SK-N-MC (cell line): ENCODE measurements at regions not wholly inside any gene's neighbourhood (a gene's known extent, or its start where the extent isn't known, plus 50 kb on each side); places are given as distances from the start of the nearest gene placed in this dataset.
"Not testable (repeated sequence)": the region's sequence is repeated elsewhere in the genome, so short reads cannot be mapped to it uniquely, and the experiment has no call there.

Experiments
- DNase-seq: peaks from one replicate; pipeline ENCODE4 v3.0.0-alpha.2; 2011; ENCODE audit warnings: low read depth, low spot score
- H3K27ac ChIP-seq: fragments of 200-600 bp; sonication (generic); 2 replicates; pipeline ENCODE4 v1.5.1; 2016; ENCODE audit warnings: mixed run types
- H3K36me3 ChIP-seq: fragments of 200-600 bp; sonication (generic); 2 replicates; pipeline ENCODE4 v1.6.1; 2017; ENCODE audit warnings: antibody characterized with exemption, low read length, mixed read lengths; ENCODE audit not compliant: insufficient read depth
- H3K4me3 ChIP-seq: fragments of 200-600 bp; sonication (generic); 2 replicates; pipeline ENCODE4 v1.5.1; 2016
- H3K9ac ChIP-seq: fragments of 200-600 bp; sonication (generic); 2 replicates; pipeline ENCODE4 v1.8.0; 2017; ENCODE audit warnings: mixed run types, mixed read lengths; ENCODE audit not compliant: insufficient read length
- H3K9me3 ChIP-seq: fragments of 200-600 bp; sonication (generic); 2 replicates; pipeline ENCODE4 v1.6.1; 2017; ENCODE audit warnings: low read depth, mild to moderate bottlenecking, antibody characterized with exemption, low read length, moderate library complexity, mixed read lengths
- EZH2 ChIP-seq: fragments of 200-600 bp; sonication (generic); IDR thresholded peaks from one replicate; pipeline ENCODE4 v1.6.1; 2017; ENCODE audit warnings: antibody characterized with exemption
- FOXP2 ChIP-seq: optimal IDR thresholded peaks from 2 replicates; pipeline ENCODE3; 2011; ENCODE audit warnings: mild to moderate bottlenecking, moderate library complexity; ENCODE audit not compliant: insufficient read depth; ENCODE audit errors: extremely low read length, control extremely low read depth
- POLR2AphosphoS5 ChIP-seq: IDR thresholded peaks from 2 replicates; pipeline ENCODE4 v1.6.1; 2012; ENCODE audit warnings: mild to moderate bottlenecking, low read depth, low read length, borderline replicate concordance

DNA sequence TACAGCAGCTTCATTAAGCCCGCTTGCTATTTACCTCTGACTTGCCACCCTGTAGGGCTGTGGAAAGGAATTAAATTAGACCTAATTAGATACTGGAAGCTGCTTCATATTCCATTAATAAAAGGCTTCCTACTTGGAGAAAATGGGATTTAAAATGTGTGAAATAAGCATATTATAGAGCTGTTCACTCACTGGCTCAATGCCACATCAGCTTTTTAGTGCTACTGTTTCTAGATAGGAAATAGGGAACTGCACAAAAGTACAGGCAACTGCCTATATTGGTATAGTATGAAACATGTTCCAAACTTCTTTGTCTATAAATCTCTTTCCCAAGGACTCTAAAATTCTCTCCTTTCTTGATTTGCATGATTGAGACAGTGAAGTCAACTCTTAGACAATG lies 407.9 kb upstream of the AADAT start:
- H3K9ac ChIP-seq = no peak overlapping the region
- no peak for DNase-seq
- no peaks in the 10 kb centered on the region for H3K9me3 ChIP-seq
- H3K27ac ChIP-seq = no peak overlapping the region
- no peak for TF ChIP-seq POLR2AphosphoS5
- no peak for TF ChIP-seq EZH2
- TF ChIP-seq FOXP2 = no peak
- H3K36me3 ChIP-seq = no peaks in the 10 kb centered on the region
- H3K4me3 ChIP-seq = peak overlapping the region; percentile 68

DNA sequence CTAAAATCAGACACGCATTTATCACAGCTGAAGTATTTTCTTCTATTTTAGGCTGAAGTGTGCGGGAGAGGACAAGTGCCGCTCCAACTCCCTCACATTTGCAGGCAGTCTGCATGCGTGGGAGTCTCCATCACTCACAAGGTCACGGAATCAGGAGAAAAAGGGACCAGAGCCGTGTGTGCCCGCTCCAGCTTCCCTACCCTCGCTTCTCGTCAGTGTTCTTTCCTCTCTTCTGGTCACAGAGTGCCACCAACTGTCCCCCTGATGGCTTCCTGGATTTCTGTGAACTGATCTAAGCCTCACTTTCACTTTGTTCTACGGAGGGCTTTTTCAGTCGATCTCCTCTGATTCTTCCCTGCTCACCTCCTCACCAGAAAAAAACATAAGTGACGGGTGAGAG lies 407.4 kb upstream of the AADAT start:
- Histone ChIP-seq H3K27ac (no peak overlapping the region), H3K36me3 (no peaks in the 10 kb centered on the region), H3K9ac (no peak overlapping the region), H3K9me3 (no peaks in the 10 kb centered on the region), H3K4me3 (peak overlapping the region; percentile 68)
- no peak for DNase-seq
- no peak for TF ChIP-seq POLR2AphosphoS5
- no peak for TF ChIP-seq FOXP2
- TF ChIP-seq EZH2 = no peak

DNA sequence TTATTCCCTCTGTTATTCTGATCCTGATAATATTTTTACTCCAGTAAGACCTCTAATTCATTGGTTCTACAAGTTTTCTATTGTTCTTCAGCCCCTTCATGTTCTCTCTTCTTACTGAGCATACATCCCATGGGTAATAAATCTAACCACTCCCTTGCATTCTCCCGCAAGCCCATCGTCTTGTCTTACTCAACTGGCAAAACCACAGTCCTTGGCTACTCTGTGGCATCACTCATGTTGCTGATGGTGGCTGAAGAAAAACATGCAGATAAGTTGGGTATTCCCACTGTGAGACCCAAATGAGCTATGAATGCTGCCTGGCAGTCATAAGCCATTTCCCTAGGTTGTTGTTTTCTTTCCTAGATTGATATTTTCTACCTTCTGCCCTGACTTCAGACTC lies 402.2 kb upstream of the AADAT start:
- Histone ChIP-seq H3K4me3 (no peak overlapping the region), H3K36me3 (no peaks in the 10 kb centered on the region), H3K9ac (no peak overlapping the region), H3K27ac (no peak overlapping the region), H3K9me3 (no peaks in the 10 kb centered on the region)
- TF ChIP-seq EZH2 (no peak), POLR2AphosphoS5 (no peak), FOXP2 (no peak)
- no peak for DNase-seq

DNA sequence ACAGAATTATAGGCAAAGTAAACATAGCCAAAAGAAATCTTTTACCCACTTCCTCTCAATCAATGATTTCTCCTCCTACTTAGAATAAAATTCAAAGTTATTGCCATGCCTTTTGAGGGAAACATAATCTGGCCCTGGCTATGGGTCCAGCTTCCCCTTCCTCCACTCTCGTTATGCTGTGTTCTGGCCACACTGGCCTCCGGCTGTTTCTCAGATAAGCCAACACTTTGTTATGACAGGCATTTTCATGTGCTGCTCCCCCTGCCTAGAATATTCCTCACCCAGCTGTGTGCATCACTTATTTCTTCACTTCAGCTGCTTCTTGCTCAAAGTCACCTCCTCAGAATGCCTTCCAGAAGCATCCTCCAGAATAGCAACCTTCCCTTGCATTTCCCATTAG lies 386.6 kb upstream of the AADAT start:
- Histone ChIP-seq H3K27ac (no peak overlapping the region), H3K9ac (no peak overlapping the region), H3K36me3 (no peaks in the 10 kb centered on the region), H3K4me3 (no peak overlapping the region), H3K9me3 (no peaks in the 10 kb centered on the region)
- TF ChIP-seq FOXP2 (no peak), POLR2AphosphoS5 (no peak), EZH2 (no peak)
- DNase-seq = no peak

DNA sequence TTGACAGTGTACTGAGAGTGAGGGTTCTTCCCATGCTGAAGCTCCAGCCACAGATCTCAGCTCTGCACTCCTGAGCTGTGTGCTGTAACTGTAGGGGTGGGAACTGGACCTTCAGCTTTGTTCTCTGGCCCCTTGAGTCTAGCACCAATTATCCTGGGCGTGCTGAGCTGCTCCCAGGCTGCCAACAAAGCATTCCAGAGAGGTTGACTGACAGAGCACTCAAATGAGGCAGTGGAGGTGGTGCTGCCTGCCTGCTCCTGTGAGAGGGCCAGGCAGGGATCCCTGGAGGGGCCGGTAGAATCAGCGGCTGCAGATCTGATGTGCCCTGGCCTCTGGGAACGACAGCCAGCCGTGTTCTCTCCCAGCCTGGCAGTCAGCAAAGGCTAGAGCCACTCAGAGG lies 375.7 kb upstream of the AADAT start:
- no peak overlapping the region for H3K27ac ChIP-seq
- TF ChIP-seq FOXP2 (no peak), EZH2 (no peak), POLR2AphosphoS5 (no peak)
- no peak overlapping the region for H3K9ac ChIP-seq
- H3K9me3 ChIP-seq = no peaks in the 10 kb centered on the region
- H3K4me3 ChIP-seq = no peak overlapping the region
- DNase-seq = no peak
- no peaks in the 10 kb centered on the region for H3K36me3 ChIP-seq

DNA sequence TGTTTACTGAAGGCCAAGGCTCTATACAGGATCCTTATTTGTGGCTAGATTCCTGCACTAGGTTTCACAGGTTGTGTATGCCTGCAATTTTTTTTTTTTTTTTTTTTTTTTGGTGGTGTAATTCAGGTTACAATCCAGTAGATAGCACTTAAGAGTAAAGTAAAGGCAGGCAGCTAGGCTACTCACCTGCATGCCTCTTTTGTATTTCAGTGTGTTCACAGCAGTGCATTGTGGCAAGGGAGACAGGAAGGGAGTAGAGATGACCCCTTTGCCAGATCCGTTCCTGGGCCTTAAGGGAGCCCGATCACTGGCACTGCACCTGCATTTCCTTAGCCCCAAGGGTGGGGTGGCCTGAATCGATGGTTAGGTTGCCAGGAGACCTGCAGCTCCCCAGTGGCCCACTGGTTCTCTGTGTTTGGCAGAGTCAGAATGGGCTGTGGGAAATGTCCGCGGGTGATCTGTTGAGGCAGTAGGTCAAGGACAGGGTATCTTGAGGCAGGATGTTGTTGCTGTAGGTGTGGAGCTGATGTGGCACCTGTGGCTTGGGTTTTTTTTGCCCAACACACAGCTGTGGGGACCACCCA lies 374.9 kb upstream of the AADAT start:
- no peak overlapping the region for H3K27ac ChIP-seq
- H3K9ac ChIP-seq = no peak overlapping the region
- TF ChIP-seq POLR2AphosphoS5 (no peak), EZH2 (no peak)
- H3K4me3 ChIP-seq = no peak overlapping the region
- DNase-seq = no peak
- no peaks in the 10 kb centered on the region for H3K36me3 ChIP-seq
- H3K9me3 ChIP-seq = no peaks in the 10 kb centered on the region

DNA sequence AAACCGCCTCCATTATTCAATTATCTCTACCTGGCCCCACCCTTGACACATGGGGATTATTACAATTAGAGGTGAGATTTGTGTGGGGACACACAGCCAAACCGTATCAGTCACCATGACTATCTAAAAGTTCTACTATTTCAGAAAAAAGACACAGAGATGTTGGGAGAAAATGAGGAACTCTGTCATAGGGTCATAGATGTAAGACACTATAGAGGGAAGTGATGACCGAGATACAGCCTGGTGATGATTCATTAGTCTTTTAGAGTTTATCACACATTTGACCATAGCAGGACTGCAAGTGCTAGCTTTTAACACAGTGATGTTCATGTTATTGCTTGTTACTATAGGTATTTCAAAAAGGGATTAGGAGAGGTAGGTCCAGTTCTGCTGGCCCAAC lies 357.0 kb upstream of the AADAT start:
- no peak overlapping the region for H3K27ac ChIP-seq
- H3K9ac ChIP-seq = no peak overlapping the region
- DNase-seq = no peak
- H3K9me3 ChIP-seq = no peaks in the 10 kb centered on the region
- no peak for TF ChIP-seq FOXP2
- H3K36me3 ChIP-seq = no peaks in the 10 kb centered on the region
- no peak overlapping the region for H3K4me3 ChIP-seq

DNA sequence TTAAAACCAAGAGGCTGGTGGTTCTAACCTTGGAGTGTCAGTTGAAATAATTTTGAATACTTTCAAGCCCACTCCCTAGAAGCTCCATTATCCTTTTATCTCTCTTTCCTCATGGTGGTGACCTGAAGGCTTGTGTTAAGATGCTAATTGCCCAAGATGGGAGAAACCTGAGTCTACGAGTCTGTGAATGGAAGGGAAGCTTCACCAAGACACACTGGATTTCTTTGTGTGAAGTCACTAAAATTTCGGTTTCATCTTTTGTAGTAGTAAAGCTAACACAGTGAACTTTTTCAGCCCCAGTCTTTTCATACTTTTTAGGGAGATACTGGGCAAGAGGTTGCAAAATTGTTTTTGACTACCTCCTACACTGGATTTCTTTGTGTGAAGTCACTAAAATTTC lies 351.4 kb upstream of the AADAT start:
- H3K9me3 ChIP-seq, H3K27ac ChIP-seq, DNase-seq, H3K4me3 ChIP-seq, H3K36me3 ChIP-seq, H3K9ac ChIP-seq: not testable (repeated sequence)

DNA sequence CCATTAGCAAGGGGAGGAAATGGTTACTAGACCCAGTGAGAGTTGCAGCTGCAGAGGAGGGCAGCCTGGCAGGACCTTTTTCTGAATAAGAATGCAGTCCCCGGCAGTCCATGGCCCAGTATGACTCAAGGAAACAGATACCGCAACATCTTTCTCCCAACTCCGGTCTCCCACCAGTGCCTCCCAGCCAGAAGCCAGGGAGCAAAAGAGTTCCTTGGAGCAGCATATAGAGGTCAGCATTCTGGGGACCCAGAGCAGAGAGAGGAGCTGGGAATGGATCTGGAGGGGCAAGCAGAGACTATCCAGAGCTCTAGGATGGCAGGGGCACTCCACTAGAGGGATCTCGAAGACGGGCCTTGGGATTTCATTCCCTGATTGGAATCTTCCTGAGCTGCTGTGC lies 339.2 kb upstream of the AADAT start:
- Histone ChIP-seq H3K9me3 (no peaks in the 10 kb centered on the region), H3K27ac (no peak overlapping the region), H3K9ac (no peak overlapping the region), H3K36me3 (no peaks in the 10 kb centered on the region), H3K4me3 (no peak overlapping the region)
- TF ChIP-seq POLR2AphosphoS5 (no peak), FOXP2 (no peak), EZH2 (no peak)
- no peak for DNase-seq

DNA sequence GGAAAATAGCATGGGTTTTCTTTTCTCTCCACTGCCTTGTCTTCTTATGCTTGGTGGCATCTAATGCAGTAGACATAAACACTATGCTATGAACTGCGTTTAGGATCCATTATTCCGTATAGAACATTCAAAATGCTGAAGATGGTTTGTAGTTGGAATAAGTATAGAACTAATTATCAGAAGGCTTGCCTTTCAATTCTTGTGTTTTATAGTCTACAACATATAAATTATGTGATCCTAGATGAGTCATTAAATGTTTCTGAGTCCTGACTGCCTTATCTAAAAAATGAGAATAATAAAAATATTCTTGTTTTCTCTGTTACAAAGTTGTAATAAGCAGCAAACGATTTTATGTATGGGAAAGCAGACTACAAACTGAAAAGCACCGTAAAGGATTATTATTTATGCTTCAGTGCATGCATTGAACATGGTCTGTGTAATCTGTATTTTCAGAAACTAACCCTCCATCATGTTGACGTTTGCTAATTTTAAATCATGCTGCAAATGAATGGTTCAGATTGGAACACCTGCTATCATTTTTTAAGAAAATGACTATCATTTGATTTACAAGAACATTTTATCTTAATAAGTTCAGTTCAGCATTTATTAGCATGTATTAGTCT lies 335.9 kb upstream of the AADAT start:
- TF ChIP-seq POLR2AphosphoS5 (no peak), EZH2 (no peak), FOXP2 (no peak)
- no peaks in the 10 kb centered on the region for H3K9me3 ChIP-seq
- no peak overlapping the region for H3K27ac ChIP-seq
- no peaks in the 10 kb centered on the region for H3K36me3 ChIP-seq
- no peak overlapping the region for H3K4me3 ChIP-seq
- no peak for DNase-seq
- H3K9ac ChIP-seq = no peak overlapping the region
